ENCODE measurements at regions not wholly inside any gene's neighbourhood (a gene's known extent, or its start where the extent isn't known, plus 50 kb on each side); places are given as distances from the start of the nearest gene placed in this dataset.

DNA sequence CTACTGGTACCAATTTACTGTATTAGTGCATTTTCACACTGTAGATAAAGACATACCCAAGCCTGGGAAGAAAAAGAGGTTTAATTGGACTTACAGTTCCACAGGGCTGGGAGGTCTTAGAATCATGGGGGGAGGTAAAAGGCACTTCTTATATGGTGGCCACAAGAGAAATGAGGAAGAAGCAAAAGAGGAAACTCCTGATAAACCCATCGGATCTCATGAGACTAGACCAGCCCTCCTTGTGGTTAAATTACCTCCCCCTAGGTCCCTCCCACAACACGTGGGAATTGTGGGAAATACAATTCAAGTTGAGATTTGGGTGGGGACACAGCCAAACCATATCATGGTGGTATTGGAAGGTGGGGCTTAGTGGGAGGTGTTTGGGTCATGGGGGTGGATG lies 56.5 kb upstream of the SPDL1 start:
- Histone ChIP-seq H2BK12ac (ENCODE audit: low read depth, low read length) (no peak overlapping the region), H4K8ac (ENCODE audit: extremely low read depth, insufficient read depth, low read length) (no peak overlapping the region), H4K20me1 (replicated peaks in 1 of 2; ENCODE audit: control insufficient read depth in 1 of 2, insufficient read depth in 2 of 2, low read length in 2 of 2) (no peaks in the 10 kb centered on the region), H3K27me3 (replicated peaks in 1 of 4; ENCODE audit: control insufficient read depth in 3 of 4, extremely low read depth in 1 of 4, insufficient read depth in 3 of 4, low read length in 3 of 4) (no peaks in the 10 kb centered on the region), H2BK120ac (replicated peaks; ENCODE audit: low read depth, low read length) (no peak overlapping the region), H4K5ac (ENCODE audit: insufficient read length, low read depth, low read length) (no peak overlapping the region), H2BK15ac (ENCODE audit: low read length) (no peak overlapping the region), H3K27ac (ENCODE audit: low read depth, low read length) (no peak overlapping the region), H3K23ac (ENCODE audit: insufficient read length) (no peak overlapping the region), H3K14ac (ENCODE audit: insufficient read length) (no peak overlapping the region), H2AFZ (ENCODE audit: low read length) (no peak overlapping the region), H3K9ac (replicated peaks in 1 of 4; ENCODE audit: extremely low read depth in 1 of 4, low read depth in 3 of 4, low read length in 3 of 4) (no peak overlapping the region), H2BK20ac (ENCODE audit: low read length) (no peak overlapping the region), H3K36me3 (ENCODE audit: control insufficient read depth in 2 of 4, insufficient read depth in 4 of 4, low read length in 3 of 4) (no peaks in the 10 kb centered on the region), H3K4ac (replicated peaks; ENCODE audit: insufficient read length, low read depth, low read length) (no peak overlapping the region), H3K4me3 (ENCODE audit: extremely low read depth in 1 of 4, insufficient read depth in 2 of 4, low read depth in 3 of 4, low read length in 4 of 4) (no peak overlapping the region), H3K79me2 (ENCODE audit: control insufficient read depth in 1 of 2, insufficient read depth in 2 of 2, low read length in 2 of 2) (no peaks in the 10 kb centered on the region), H2BK5ac (ENCODE audit: low read depth, low read length) (no peak overlapping the region), H3K23me2 (ENCODE audit: low read depth, low read length) (0 out of 2 replicates have a peak, but pooled peaks cover 2% of the 10 kb centered on the region), H3K18ac (ENCODE audit: extremely low read depth, low read length) (no peak overlapping the region), H3K4me2 (ENCODE audit: insufficient read depth in 1 of 2, low read depth in 2 of 2, low read length in 2 of 2) (no peak overlapping the region), H4K91ac (replicated peaks; ENCODE audit: insufficient read length, low read length) (no peak overlapping the region), H3K4me1 (replicated peaks in 1 of 4; ENCODE audit: control insufficient read depth in 3 of 4, insufficient read depth in 4 of 4, low read length in 3 of 4) (no peaks in the 10 kb centered on the region; a peak in 2 of 7 replicates), H2AK5ac (ENCODE audit: low read depth, low read length) (no peak overlapping the region), H3K9me3 (ENCODE audit: insufficient read depth in 2 of 2, low read depth in 1 of 2, low read length in 1 of 2) (no peaks in the 10 kb centered on the region), H3K79me1 (ENCODE audit: low read depth, low read length) (no peaks in the 10 kb centered on the region), H3K56ac (replicated peaks; ENCODE audit: insufficient read length, low read depth, low read length) (no peak overlapping the region)
- CTCF ChIA-PET (ENCODE audit: partially characterized antibody) = no interaction called here
- no peak for DNase-seq (ENCODE audit: low read depth in 1 of 2, low spot score in 2 of 2)
- WGBS, 2 experiments (ENCODE audit: extremely low coverage in 1 of 2, insufficient coverage in 1 of 2, insufficient read length in 1 of 2, insufficient replicate concordance in 2 of 2, low coverage in 1 of 2, low lambda C conversion rate in 2 of 2, missing lambda C conversion rate in 1 of 2) = 79% methylated on average over 2 of the region's 2 CpGs; no CpG with 5 or more reads in 1 of the 2 experiments
- FAIRE-seq = no peak
- TF ChIP-seq GTF2F1 (IDR thresholded peaks at IDR 0.05; ENCODE audit: borderline replicate concordance, low read depth, low read length) (no peak), KDM4A (IDR thresholded peaks at IDR 0.05; ENCODE audit: low read depth, low read length, severe bottlenecking) (no peak), ZNF274 (IDR thresholded peaks at IDR 0.05; ENCODE audit: borderline replicate concordance, extremely low read depth, low read length) (no peak), HDAC2 (IDR thresholded peaks at IDR 0.05; ENCODE audit: borderline replicate concordance in 1 of 2, low read depth in 2 of 2, low read length in 2 of 2) (no peak), CHD2 (IDR thresholded peaks at IDR 0.05; ENCODE audit: low read length) (no peak), TBP (IDR thresholded peaks at IDR 0.05; ENCODE audit: low read depth, low read length) (no peak), NANOG (IDR thresholded peaks at IDR 0.05; ENCODE audit: insufficient read depth, low read depth, low read length, poor library complexity, severe bottlenecking) (no peak), JUND (IDR thresholded peaks at IDR 0.05; ENCODE audit: low read length) (no peak), BRCA1 (IDR thresholded peaks at IDR 0.05; ENCODE audit: low read depth, low read length) (no peak), TCF12 (IDR thresholded peaks at IDR 0.05; ENCODE audit: low read depth, low read length) (no peak), SP4 (IDR thresholded peaks at IDR 0.05; ENCODE audit: low read length) (no peak), SIRT6 (IDR thresholded peaks at IDR 0.05; ENCODE audit: low read length) (no peak), ASH2L (IDR thresholded peaks at IDR 0.05; ENCODE audit: low read length) (no peak), KDM5A (IDR thresholded peaks at IDR 0.05; ENCODE audit: low read length) (no peak), SAP30 (IDR thresholded peaks at IDR 0.05; ENCODE audit: insufficient read depth, insufficient replicate concordance, low read length) (no peak)
- POLR2A ChIA-PET (ENCODE audit: partially characterized antibody) = no interaction called here

All from H1 (cell line).